ENCODE measurements at regions not wholly inside any gene's neighbourhood (a gene's known extent, or its start where the extent isn't known, plus 50 kb on each side); places are given as distances from the start of the nearest gene placed in this dataset.
"Not testable (repeated sequence)": the region's sequence is repeated elsewhere in the genome, so short reads cannot be mapped to it uniquely, and the experiment has no call there.

GRCh38 chr7:149573519-149573918 is 75.9 kb upstream of the ZNF746 start:
- TF ChIP-seq, protein P1, sequence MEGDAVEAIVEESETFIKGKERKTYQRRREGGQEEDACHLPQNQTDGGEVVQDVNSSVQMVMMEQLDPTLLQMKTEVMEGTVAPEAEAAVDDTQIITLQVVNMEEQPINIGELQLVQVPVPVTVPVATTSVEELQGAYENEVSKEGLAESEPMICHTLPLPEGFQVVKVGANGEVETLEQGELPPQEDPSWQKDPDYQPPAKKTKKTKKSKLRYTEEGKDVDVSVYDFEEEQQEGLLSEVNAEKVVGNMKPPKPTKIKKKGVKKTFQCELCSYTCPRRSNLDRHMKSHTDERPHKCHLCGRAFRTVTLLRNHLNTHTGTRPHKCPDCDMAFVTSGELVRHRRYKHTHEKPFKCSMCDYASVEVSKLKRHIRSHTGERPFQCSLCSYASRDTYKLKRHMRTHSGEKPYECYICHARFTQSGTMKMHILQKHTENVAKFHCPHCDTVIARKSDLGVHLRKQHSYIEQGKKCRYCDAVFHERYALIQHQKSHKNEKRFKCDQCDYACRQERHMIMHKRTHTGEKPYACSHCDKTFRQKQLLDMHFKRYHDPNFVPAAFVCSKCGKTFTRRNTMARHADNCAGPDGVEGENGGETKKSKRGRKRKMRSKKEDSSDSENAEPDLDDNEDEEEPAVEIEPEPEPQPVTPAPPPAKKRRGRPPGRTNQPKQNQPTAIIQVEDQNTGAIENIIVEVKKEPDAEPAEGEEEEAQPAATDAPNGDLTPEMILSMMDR (conservative IDR thresholded peaks at IDR 0.05): no peak
- H3K27ac ChIP-seq: no peak overlapping the region

GRCh38 chr7:149572920-149573319 is 75.3 kb upstream of the ZNF746 start:
- not testable (repeated sequence) for H3K27ac ChIP-seq

- TF ChIP-seq, protein P1 (conservative IDR thresholded peaks at IDR 0.05): no peak
- no peak overlapping the region for H3K27ac ChIP-seq
Measured at GRCh38 chr7:149570784-149571183, 73.2 kb upstream of the ZNF746 start.

DNA sequence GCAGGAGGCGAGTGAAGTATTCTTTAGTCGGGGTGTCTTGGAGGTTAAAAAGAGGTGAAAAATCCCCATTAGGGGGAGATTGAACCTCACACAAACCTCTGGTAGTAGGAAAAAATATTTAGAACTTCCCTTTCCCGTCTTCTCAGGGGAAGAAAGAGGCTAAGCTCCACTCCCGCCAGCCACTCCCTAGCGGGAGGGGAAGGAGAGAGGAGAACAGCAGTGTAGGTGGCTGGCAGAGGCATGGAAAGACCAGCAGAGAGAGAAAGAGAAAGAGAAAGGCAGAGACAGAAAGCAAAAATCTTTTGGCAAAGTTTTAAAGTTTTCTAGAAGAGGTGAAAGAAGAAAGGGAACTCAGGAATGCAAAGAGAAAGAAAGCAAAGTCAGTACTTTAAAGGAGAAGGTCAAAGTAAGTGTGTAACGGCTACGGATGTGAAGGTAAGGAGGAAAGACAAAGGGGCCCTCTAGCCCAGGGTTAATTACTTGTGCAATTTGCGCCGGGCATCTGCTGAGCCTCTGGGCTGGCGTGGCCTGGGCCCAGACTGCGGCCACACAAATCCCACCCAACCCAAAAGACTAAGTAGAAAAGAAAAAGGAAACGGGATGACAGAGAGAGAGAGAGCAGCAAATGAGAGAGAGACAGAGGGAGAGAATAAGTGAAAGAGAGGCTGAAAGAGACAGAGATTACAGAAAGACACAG is 72.3 kb upstream of the ZNF746 start:
- TF ChIP-seq, protein P1 (conservative IDR thresholded peaks at IDR 0.05): no peak
- H3K27ac ChIP-seq: no peak overlapping the region

DNA sequence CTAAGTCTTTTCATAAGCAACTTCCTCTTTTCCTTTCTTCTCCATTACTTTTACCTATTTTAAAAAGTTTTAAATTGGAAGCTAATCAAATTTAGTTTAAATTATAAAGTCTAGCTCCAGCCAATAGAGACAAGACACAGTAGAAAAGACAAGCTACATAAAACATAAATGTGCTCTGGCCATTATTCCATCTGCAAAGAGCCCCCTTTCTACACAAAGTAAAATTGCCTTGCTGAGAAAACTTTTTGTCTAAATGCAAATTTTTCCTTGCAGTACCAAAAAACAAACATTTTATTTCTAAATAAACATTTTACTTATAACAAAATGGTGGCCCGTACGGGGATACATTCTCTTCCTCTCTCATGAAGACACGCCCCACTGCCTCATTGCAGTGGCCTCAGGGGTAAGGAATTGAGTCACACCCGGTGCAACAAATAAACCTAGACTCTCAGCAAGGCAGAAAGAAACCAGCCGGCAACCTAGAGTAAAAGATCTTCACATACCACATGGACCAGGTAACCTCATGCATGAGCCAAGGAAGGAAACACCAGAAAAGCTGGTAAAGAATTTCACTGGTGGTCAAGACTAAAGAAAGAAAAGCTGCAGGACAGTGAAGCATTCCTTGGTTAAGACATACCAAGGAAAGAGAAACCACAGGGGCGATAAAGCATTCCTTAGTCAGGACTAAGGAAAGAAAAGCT is 71.6 kb upstream of the ZNF746 start:
- no peak overlapping the region for H3K27ac ChIP-seq
- TF ChIP-seq, protein P1 (conservative IDR thresholded peaks at IDR 0.05): no peak

GRCh38 chr7:149568218-149568617 is 70.6 kb upstream of the ZNF746 start:
- no peak overlapping the region for H3K27ac ChIP-seq
- TF ChIP-seq, protein P1 (conservative IDR thresholded peaks at IDR 0.05): no peak

DNA sequence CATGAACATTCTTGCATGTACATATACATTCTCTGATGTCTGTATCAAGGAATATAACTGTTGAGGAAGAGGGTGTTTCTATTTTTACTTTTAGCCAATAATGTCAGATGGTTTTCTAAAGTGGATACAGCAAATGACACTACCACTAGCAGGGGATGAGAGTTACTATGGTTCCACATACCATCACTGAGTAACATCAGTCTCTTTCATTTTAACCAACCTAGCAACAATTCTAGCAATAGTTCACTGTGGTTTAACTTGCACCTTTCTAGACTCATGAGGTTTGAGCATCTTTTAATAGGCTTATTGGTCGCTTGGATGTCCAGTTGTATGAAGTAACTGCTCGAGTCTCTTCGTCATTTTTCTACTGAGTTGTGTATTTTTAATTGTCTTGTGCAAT is 68.5 kb upstream of the ZNF746 start:
- TF ChIP-seq, protein P1 (conservative IDR thresholded peaks at IDR 0.05): no peak
- no peak overlapping the region for H3K27ac ChIP-seq

DNA sequence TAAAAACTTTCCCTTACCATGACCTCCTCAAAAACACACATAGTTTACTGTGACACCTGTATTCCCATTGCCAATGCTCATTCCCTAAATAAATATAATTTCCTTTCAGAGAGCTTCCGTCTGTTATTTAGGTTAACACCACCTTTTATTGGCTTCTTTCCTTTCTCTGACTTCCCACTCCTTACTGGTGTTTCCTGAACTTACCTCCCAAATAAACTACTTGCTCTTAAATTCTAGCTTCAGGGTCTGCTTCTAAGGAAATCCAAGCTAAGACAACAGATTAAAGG is 67.4 kb upstream of the ZNF746 start:
- H3K27ac ChIP-seq: no peak overlapping the region
- TF ChIP-seq, protein P1 (conservative IDR thresholded peaks at IDR 0.05): no peak
